ENCODE measurements at regions not wholly inside any gene's neighbourhood (a gene's known extent, or its start where the extent isn't known, plus 50 kb on each side); places are given as distances from the start of the nearest gene placed in this dataset.

DNA sequence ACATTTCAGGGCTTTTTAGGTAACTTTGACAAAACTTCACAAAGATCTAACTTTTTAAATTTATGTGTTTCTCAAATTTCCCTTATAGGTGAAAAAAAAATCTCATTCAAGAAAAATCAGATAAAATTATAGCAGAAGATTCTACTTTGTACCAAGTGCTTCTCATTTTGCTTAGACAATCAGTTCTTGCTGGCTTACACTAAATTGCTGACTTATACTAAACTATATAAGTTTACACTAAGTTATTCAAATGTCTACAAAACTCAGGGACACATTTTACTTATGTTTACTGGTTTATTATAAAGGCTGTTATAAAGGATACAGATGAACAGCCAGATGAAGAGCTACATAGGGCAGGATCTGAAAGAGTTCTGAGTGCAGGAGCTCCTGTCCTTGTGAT lies 195.1 kb downstream of the ZPLD1 start:
- H4K91ac ChIP-seq (ENCODE audit: low read depth, low read length, poor library complexity) = no peak overlapping the region
- no peak overlapping the region for H2BK5ac ChIP-seq (ENCODE audit: low read length)
- no peak overlapping the region for H3K23ac ChIP-seq (ENCODE audit: low read depth, low read length, poor library complexity)
- H3K4me1 ChIP-seq (ENCODE audit: control insufficient read depth in 2 of 2, insufficient read depth in 1 of 2, low read depth in 1 of 2, low read length in 2 of 2) = no peaks in the 10 kb centered on the region
- H4K8ac ChIP-seq (ENCODE audit: low read depth, low read length) = no peak overlapping the region
- H2BK15ac ChIP-seq (ENCODE audit: low read length) = no peak overlapping the region
- H2BK120ac ChIP-seq (ENCODE audit: low read depth, low read length) = no peak overlapping the region
- DNase-seq (ENCODE audit: low spot score) = no peak
- no peak overlapping the region for H2BK12ac ChIP-seq (ENCODE audit: low read length)
- H3K27me3 ChIP-seq (ENCODE audit: control insufficient read depth in 3 of 3, insufficient read depth in 3 of 3, low read depth in 1 of 3, low read length in 3 of 3) = no peaks in the 10 kb centered on the region
- H3K9ac ChIP-seq (ENCODE audit: low read depth, low read length, poor library complexity) = no peak overlapping the region
- no peak overlapping the region for H3K4me3 ChIP-seq (ENCODE audit: low read length in 2 of 2)
- H3K9me3 ChIP-seq (replicated peaks in 1 of 2; ENCODE audit: control insufficient read depth in 2 of 2, insufficient read depth in 1 of 2, low read depth in 1 of 2, low read length in 2 of 2) = no peaks in the 10 kb centered on the region
- H3K79me1 ChIP-seq (ENCODE audit: low read depth, low read length) = no peaks in the 10 kb centered on the region
- no peak overlapping the region for H3K4ac ChIP-seq (ENCODE audit: low read length)
- H3K27ac ChIP-seq (replicated peaks; ENCODE audit: low read length) = no peak overlapping the region
- no peaks in the 10 kb centered on the region for H3K36me3 ChIP-seq (replicated peaks in 1 of 2; ENCODE audit: control insufficient read depth in 2 of 2, insufficient read depth in 2 of 2, low read length in 2 of 2)
- no peak overlapping the region for H3K14ac ChIP-seq (ENCODE audit: low read length)
- H3K18ac ChIP-seq (ENCODE audit: low read length) = no peak overlapping the region
- no peak overlapping the region for H2AFZ ChIP-seq (ENCODE audit: low read length)
- no peak overlapping the region for H2AK5ac ChIP-seq (ENCODE audit: low read depth, low read length)
- no peak overlapping the region for H3K4me2 ChIP-seq (ENCODE audit: insufficient read depth, low read length, poor library complexity, severe bottlenecking)

DNA sequence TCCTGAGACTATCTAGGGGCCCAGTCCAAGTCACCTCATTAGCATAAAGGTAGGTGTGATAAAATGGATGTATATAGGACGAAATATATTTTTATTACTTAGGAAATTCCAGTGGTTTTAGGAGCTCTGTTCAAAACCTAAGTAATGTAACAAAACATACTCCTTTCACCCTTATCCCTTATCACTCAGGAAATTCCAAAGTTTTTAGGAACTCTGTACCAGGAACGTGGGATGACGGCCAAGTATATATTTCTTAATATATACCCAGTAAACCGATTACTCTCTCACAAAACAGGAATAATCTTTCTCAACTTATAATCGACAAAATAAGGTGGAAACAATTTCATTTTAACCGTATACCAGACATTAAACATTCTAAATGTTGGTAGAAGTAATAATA lies 195.7 kb downstream of the ZPLD1 start:
- Histone ChIP-seq H2AK5ac (ENCODE audit: low read depth, low read length) (no peak overlapping the region), H2AFZ (ENCODE audit: low read length) (no peak overlapping the region), H3K9me3 (replicated peaks in 1 of 2; ENCODE audit: control insufficient read depth in 2 of 2, insufficient read depth in 1 of 2, low read depth in 1 of 2, low read length in 2 of 2) (no peaks in the 10 kb centered on the region), H3K14ac (ENCODE audit: low read length) (no peak overlapping the region), H3K23ac (ENCODE audit: low read depth, low read length, poor library complexity) (no peak overlapping the region), H3K9ac (ENCODE audit: low read depth, low read length, poor library complexity) (no peak overlapping the region), H3K4me2 (ENCODE audit: insufficient read depth, low read length, poor library complexity, severe bottlenecking) (no peak overlapping the region), H4K91ac (ENCODE audit: low read depth, low read length, poor library complexity) (no peak overlapping the region), H4K8ac (ENCODE audit: low read depth, low read length) (no peak overlapping the region), H3K4ac (ENCODE audit: low read length) (no peak overlapping the region), H3K18ac (ENCODE audit: low read length) (no peak overlapping the region), H3K4me3 (ENCODE audit: low read length in 2 of 2) (no peak overlapping the region), H3K79me1 (ENCODE audit: low read depth, low read length) (no peaks in the 10 kb centered on the region), H2BK5ac (ENCODE audit: low read length) (no peak overlapping the region), H3K27ac (replicated peaks; ENCODE audit: low read length) (no peak overlapping the region), H2BK120ac (ENCODE audit: low read depth, low read length) (no peak overlapping the region), H3K36me3 (replicated peaks in 1 of 2; ENCODE audit: control insufficient read depth in 2 of 2, insufficient read depth in 2 of 2, low read length in 2 of 2) (no peaks in the 10 kb centered on the region), H2BK12ac (ENCODE audit: low read length) (no peak overlapping the region), H3K4me1 (ENCODE audit: control insufficient read depth in 2 of 2, insufficient read depth in 1 of 2, low read depth in 1 of 2, low read length in 2 of 2) (no peaks in the 10 kb centered on the region), H2BK15ac (ENCODE audit: low read length) (no peak overlapping the region), H3K27me3 (ENCODE audit: control insufficient read depth in 3 of 3, insufficient read depth in 3 of 3, low read depth in 1 of 3, low read length in 3 of 3) (no peaks in the 10 kb centered on the region)
- no peak for DNase-seq (ENCODE audit: low spot score)
- no CpG with 5 or more reads among the region's 6 CpGs for WGBS, 2 donors (ENCODE audit: extremely low coverage in 2 of 2, insufficient read length in 2 of 2, insufficient replicate concordance in 1 of 2)

DNA sequence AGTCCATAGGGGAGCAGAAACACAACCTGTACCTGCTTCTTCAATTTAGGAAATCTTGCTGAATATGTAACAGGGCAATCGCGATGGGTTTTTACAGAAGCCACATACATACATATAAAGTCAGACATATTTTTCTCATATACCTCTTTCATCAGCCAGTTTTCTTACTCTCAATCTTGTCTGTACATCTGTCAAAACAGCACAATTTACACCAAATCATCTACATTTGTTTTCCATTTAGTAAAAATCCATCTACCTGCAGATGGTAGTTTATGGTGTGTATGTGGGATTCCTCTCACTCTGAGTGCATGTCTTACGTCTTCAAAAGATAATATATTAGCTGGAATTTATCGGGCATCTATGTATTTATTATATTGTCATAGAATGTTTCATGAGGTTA lies 208.7 kb downstream of the ZPLD1 start:
- Histone ChIP-seq H2BK120ac (ENCODE audit: low read depth, low read length) (no peak overlapping the region), H3K9me3 (replicated peaks in 1 of 2; ENCODE audit: control insufficient read depth in 2 of 2, insufficient read depth in 1 of 2, low read depth in 1 of 2, low read length in 2 of 2) (no peaks in the 10 kb centered on the region), H2BK5ac (ENCODE audit: low read length) (no peak overlapping the region), H3K4me1 (ENCODE audit: control insufficient read depth in 2 of 2, insufficient read depth in 1 of 2, low read depth in 1 of 2, low read length in 2 of 2) (no peaks in the 10 kb centered on the region), H3K27ac (replicated peaks; ENCODE audit: low read length) (no peak overlapping the region), H3K14ac (ENCODE audit: low read length) (no peak overlapping the region), H3K18ac (ENCODE audit: low read length) (no peak overlapping the region), H2BK12ac (ENCODE audit: low read length) (no peak overlapping the region), H3K9ac (ENCODE audit: low read depth, low read length, poor library complexity) (no peak overlapping the region), H3K4me2 (ENCODE audit: insufficient read depth, low read length, poor library complexity, severe bottlenecking) (no peak overlapping the region), H4K91ac (ENCODE audit: low read depth, low read length, poor library complexity) (no peak overlapping the region), H4K8ac (ENCODE audit: low read depth, low read length) (no peak overlapping the region), H2BK15ac (ENCODE audit: low read length) (no peak overlapping the region), H3K4ac (ENCODE audit: low read length) (no peak overlapping the region), H2AFZ (ENCODE audit: low read length) (no peak overlapping the region), H3K79me1 (ENCODE audit: low read depth, low read length) (no peaks in the 10 kb centered on the region), H3K23ac (ENCODE audit: low read depth, low read length, poor library complexity) (no peak overlapping the region), H2AK5ac (ENCODE audit: low read depth, low read length) (no peak overlapping the region), H3K36me3 (replicated peaks in 1 of 2; ENCODE audit: control insufficient read depth in 2 of 2, insufficient read depth in 2 of 2, low read length in 2 of 2) (no peaks in the 10 kb centered on the region), H3K4me3 (ENCODE audit: low read length in 2 of 2) (no peak overlapping the region), H3K27me3 (ENCODE audit: control insufficient read depth in 3 of 3, insufficient read depth in 3 of 3, low read depth in 1 of 3, low read length in 3 of 3) (no peaks in the 10 kb centered on the region)
- no CpG with 5 or more reads among the region's 4 CpGs for WGBS, 2 donors (ENCODE audit: extremely low coverage in 2 of 2, insufficient read length in 2 of 2, insufficient replicate concordance in 1 of 2)
- DNase-seq (ENCODE audit: low spot score) = no peak

DNA sequence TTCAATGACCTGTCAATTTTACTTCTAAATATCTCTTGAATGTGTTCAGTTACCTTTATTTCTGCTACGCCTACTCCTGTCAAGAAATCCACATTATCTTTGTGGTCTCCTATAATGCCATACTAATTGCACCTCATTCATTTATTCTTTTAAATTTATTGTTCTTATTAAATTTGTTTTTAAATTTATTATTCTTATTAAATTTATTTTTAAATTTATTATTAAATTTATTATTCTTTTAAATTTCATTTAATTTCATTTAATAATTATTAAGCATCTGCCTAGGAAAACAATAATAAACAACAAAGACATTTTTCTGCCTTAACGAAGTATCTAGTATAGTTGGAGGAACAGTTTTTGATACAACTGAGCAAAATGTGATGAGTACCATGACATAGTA lies 211.7 kb downstream of the ZPLD1 start:
- no peak overlapping the region for H2BK12ac ChIP-seq (ENCODE audit: low read length)
- H3K4me3 ChIP-seq (ENCODE audit: low read length in 2 of 2) = no peak overlapping the region
- H3K27ac ChIP-seq (replicated peaks; ENCODE audit: low read length) = no peak overlapping the region
- H2AFZ ChIP-seq (ENCODE audit: low read length) = no peak overlapping the region
- H3K9ac ChIP-seq (ENCODE audit: low read depth, low read length, poor library complexity) = no peak overlapping the region
- no peak overlapping the region for H3K18ac ChIP-seq (ENCODE audit: low read length)
- no peak overlapping the region for H3K4ac ChIP-seq (ENCODE audit: low read length)
- no peak overlapping the region for H4K91ac ChIP-seq (ENCODE audit: low read depth, low read length, poor library complexity)
- no peak overlapping the region for H4K8ac ChIP-seq (ENCODE audit: low read depth, low read length)
- H3K36me3 ChIP-seq (replicated peaks in 1 of 2; ENCODE audit: control insufficient read depth in 2 of 2, insufficient read depth in 2 of 2, low read length in 2 of 2) = no peaks in the 10 kb centered on the region
- no peaks in the 10 kb centered on the region for H3K9me3 ChIP-seq (replicated peaks in 1 of 2; ENCODE audit: control insufficient read depth in 2 of 2, insufficient read depth in 1 of 2, low read depth in 1 of 2, low read length in 2 of 2)
- no peak overlapping the region for H3K4me2 ChIP-seq (ENCODE audit: insufficient read depth, low read length, poor library complexity, severe bottlenecking)
- H2BK120ac ChIP-seq (ENCODE audit: low read depth, low read length) = no peak overlapping the region
- no peaks in the 10 kb centered on the region for H3K79me1 ChIP-seq (ENCODE audit: low read depth, low read length)
- no peaks in the 10 kb centered on the region for H3K27me3 ChIP-seq (ENCODE audit: control insufficient read depth in 3 of 3, insufficient read depth in 3 of 3, low read depth in 1 of 3, low read length in 3 of 3)
- no peak overlapping the region for H2AK5ac ChIP-seq (ENCODE audit: low read depth, low read length)
- H3K14ac ChIP-seq (ENCODE audit: low read length) = no peak overlapping the region
- no peak overlapping the region for H2BK15ac ChIP-seq (ENCODE audit: low read length)
- no peaks in the 10 kb centered on the region for H3K4me1 ChIP-seq (ENCODE audit: control insufficient read depth in 2 of 2, insufficient read depth in 1 of 2, low read depth in 1 of 2, low read length in 2 of 2)
- H3K23ac ChIP-seq (ENCODE audit: low read depth, low read length, poor library complexity) = no peak overlapping the region
- no peak overlapping the region for H2BK5ac ChIP-seq (ENCODE audit: low read length)
- no CpG with 5 or more reads among the region's 2 CpGs for WGBS, 2 donors (ENCODE audit: extremely low coverage in 2 of 2, insufficient read length in 2 of 2, insufficient replicate concordance in 1 of 2)
- DNase-seq (ENCODE audit: low spot score) = no peak
